ENCODE measurements at regions not wholly inside any gene's neighbourhood (a gene's known extent, or its start where the extent isn't known, plus 50 kb on each side); places are given as distances from the start of the nearest gene placed in this dataset.

- no peaks in the 10 kb centered on the region for H3K79me2 ChIP-seq (ENCODE audit: control insufficient read depth, insufficient read depth, low read length)
- H3K4me2 ChIP-seq (ENCODE audit: insufficient read depth, low read length), result no peak overlapping the region
- FAIRE-seq, result no peak
- no peak overlapping the region for H2AFZ ChIP-seq (ENCODE audit: low read depth, low read length)
- H3K36me3 ChIP-seq (ENCODE audit: control insufficient read depth, insufficient read depth, low read length), result no peaks in the 10 kb centered on the region
- CTCF ChIA-PET (ENCODE audit: low intra/inter-chr PET ratio), result no interaction called here
- in situ Hi-C loops (cut with MboI) (no loop called here), intact Hi-C loops (cut with micrococcal nuclease) (no loop called here)
- H4K20me1 ChIP-seq (replicated peaks; ENCODE audit: control insufficient read depth, insufficient read depth, low read length), result no peaks in the 10 kb centered on the region
- no peak overlapping the region for H3K27ac ChIP-seq (ENCODE audit: extremely low read depth, low read depth, low read length)
- no peak for DNase-seq (ENCODE audit: extremely low read depth in 1 of 4, low spot score in 3 of 4)
- H3K9me1 ChIP-seq (ENCODE audit: control insufficient read depth, insufficient read depth, low read length), result no peaks in the 10 kb centered on the region
- BruUV-seq (replicated peaks), result no TSS peak
- no peaks in the 10 kb centered on the region for H3K27me3 ChIP-seq (ENCODE audit: control insufficient read depth in 2 of 2, insufficient read depth in 2 of 2, low read length in 2 of 2)
- ATAC-seq, result no peak
- no peaks in the 10 kb centered on the region; the same call in 1 of the 2 replicates for H3K9me3 ChIP-seq (replicated peaks; ENCODE audit: control insufficient read depth, insufficient read depth, low read depth, low read length)
- no peak for TF ChIP-seq PHB (CRISPR knock-in tag; IDR thresholded peaks at IDR 0.05)
- no peak for TF ChIP-seq CHD4 (IDR thresholded peaks at IDR 0.05; ENCODE audit: insufficient read depth, insufficient replicate concordance, low read depth, low read length, poor library complexity, severe bottlenecking)
- TF ChIP-seq, protein P1, sequence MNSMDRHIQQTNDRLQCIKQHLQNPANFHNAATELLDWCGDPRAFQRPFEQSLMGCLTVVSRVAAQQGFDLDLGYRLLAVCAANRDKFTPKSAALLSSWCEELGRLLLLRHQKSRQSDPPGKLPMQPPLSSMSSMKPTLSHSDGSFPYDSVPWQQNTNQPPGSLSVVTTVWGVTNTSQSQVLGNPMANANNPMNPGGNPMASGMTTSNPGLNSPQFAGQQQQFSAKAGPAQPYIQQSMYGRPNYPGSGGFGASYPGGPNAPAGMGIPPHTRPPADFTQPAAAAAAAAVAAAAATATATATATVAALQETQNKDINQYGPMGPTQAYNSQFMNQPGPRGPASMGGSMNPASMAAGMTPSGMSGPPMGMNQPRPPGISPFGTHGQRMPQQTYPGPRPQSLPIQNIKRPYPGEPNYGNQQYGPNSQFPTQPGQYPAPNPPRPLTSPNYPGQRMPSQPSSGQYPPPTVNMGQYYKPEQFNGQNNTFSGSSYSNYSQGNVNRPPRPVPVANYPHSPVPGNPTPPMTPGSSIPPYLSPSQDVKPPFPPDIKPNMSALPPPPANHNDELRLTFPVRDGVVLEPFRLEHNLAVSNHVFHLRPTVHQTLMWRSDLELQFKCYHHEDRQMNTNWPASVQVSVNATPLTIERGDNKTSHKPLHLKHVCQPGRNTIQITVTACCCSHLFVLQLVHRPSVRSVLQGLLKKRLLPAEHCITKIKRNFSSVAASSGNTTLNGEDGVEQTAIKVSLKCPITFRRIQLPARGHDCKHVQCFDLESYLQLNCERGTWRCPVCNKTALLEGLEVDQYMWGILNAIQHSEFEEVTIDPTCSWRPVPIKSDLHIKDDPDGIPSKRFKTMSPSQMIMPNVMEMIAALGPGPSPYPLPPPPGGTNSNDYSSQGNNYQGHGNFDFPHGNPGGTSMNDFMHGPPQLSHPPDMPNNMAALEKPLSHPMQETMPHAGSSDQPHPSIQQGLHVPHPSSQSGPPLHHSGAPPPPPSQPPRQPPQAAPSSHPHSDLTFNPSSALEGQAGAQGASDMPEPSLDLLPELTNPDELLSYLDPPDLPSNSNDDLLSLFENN (IDR thresholded peaks at IDR 0.05; ENCODE audit: low read depth in 2 of 2, low read length in 2 of 2), result no peak
- H3K9ac ChIP-seq (ENCODE audit: insufficient read depth in 1 of 2, low read depth in 2 of 2, low read length in 2 of 2), result no peak overlapping the region
- no peak overlapping the region for H3K4me3 ChIP-seq
- H3K4me1 ChIP-seq (replicated peaks in 1 of 2; ENCODE audit: control insufficient read depth in 2 of 2, insufficient read depth in 2 of 2, low read length in 2 of 2), result no peaks in the 10 kb centered on the region
- POLR2A ChIA-PET, result no interaction called here
Measured at GRCh38 chr4:103904123-103904522, 184.3 kb upstream of the TACR3 start.
